Right renal pelvis (tissue), 4 donors: ENCODE measurements at regions not wholly inside any gene's neighbourhood (a gene's known extent, or its start where the extent isn't known, plus 50 kb on each side); places are given as distances from the start of the nearest gene placed in this dataset.
"Not testable (repeated sequence)": the region's sequence is repeated elsewhere in the genome, so short reads cannot be mapped to it uniquely, and the experiment has no call there.

Experiments used
- DNase-seq, 4 donors: peaks; one replicate each; pipeline ENCODE4 v3.0.0-alpha.2; 2013; ENCODE audit warnings: low read depth in 4 of 4, low spot score in 3 of 4, missing footprints in 1 of 4

- DNase-seq, result no peak
Measured at GRCh38 chr11:110347660-110348059, 51.2 kb upstream of the RDX start.

- no peak for DNase-seq
Measured at GRCh38 chr11:110349138-110349996, 53.0 kb upstream of the RDX start.

GRCh38 chr11:110349997-110350383 is 53.6 kb upstream of the RDX start:
- not testable (repeated sequence) for DNase-seq

GRCh38 chr11:110355011-110355744 is 58.8 kb upstream of the RDX start:
- no peak for DNase-seq

- DNase-seq, result no peak
Measured at GRCh38 chr11:110356762-110357671, 60.6 kb upstream of the RDX start.

- DNase-seq, result no peak
Measured at GRCh38 chr11:110358336-110358735, 61.9 kb upstream of the RDX start.

GRCh38 chr11:110360781-110361408 is 64.5 kb upstream of the RDX start:
- not testable (repeated sequence) for DNase-seq

GRCh38 chr11:110362971-110363509 is 66.6 kb upstream of the RDX start:
- DNase-seq, result peak in 2 of 4 donors; percentile 17 to 18

- peak in 2 of 4 donors; percentile 8 to 28 for DNase-seq
Measured at GRCh38 chr11:110366291-110366690, 63.5 kb upstream of the FDX1 start.

- DNase-seq, result no peak
Measured at GRCh38 chr11:110367571-110367970, 62.2 kb upstream of the FDX1 start.

GRCh38 chr11:110371084-110371483 is 58.7 kb upstream of the FDX1 start:
- DNase-seq, result no peak

GRCh38 chr11:110373051-110373702 is 56.6 kb upstream of the FDX1 start:
- DNase-seq, result no peak

- no peak for DNase-seq
Measured at GRCh38 chr11:110374921-110375320, 54.8 kb upstream of the FDX1 start.

GRCh38 chr11:110375351-110375750 is 54.4 kb upstream of the FDX1 start:
- no peak for DNase-seq

- DNase-seq, result no peak
Measured at GRCh38 chr11:110376021-110376420, 53.7 kb upstream of the FDX1 start.

GRCh38 chr11:110376711-110377324 is 52.9 kb upstream of the FDX1 start:
- peak; percentile 61 to 73 (median 69) for DNase-seq

GRCh38 chr11:110377434-110377833 is 52.3 kb upstream of the FDX1 start:
- DNase-seq, result no peak

GRCh38 chr11:110379261-110379660 is 50.5 kb upstream of the FDX1 start:
- no peak for DNase-seq

- no peak for DNase-seq
Measured at GRCh38 chr11:110379936-110380335, 49.8 kb upstream of the FDX1 start.
